HG03342 (cell line): ENCODE measurements at regions not wholly inside any gene's neighbourhood (a gene's known extent, or its start where the extent isn't known, plus 50 kb on each side); places are given as distances from the start of the nearest gene placed in this dataset.
"Not testable (repeated sequence)": the region's sequence is repeated elsewhere in the genome, so short reads cannot be mapped to it uniquely, and the experiment has no call there.

Source experiments
- ATAC-seq: cut with Tn5 transposase; IDR thresholded peaks from one replicate; pipeline ENCODE4 v1.9.1; 2021; ENCODE audit warnings: mild to moderate bottlenecking, moderate library complexity; ENCODE audit not compliant: unreplicated experiment

- not testable (repeated sequence) for ATAC-seq
Observed at GRCh38 chr9:29189221-29189620, 1615.9 kb upstream of the C9orf72 start.

- ATAC-seq, result no peak
Observed at GRCh38 chr9:29198861-29199260, 1625.6 kb upstream of the C9orf72 start.

- ATAC-seq, result no peak
Observed at GRCh38 chr9:29199975-29200374, 1626.7 kb upstream of the C9orf72 start.

- no peak for ATAC-seq
Observed at GRCh38 chr9:29200650-29201049, 1627.4 kb upstream of the C9orf72 start.

GRCh38 chr9:29203244-29203930 is 1630.1 kb upstream of the C9orf72 start:
- ATAC-seq, result no peak

- ATAC-seq, result no peak
Observed at GRCh38 chr9:29208670-29209069, 1635.4 kb upstream of the C9orf72 start.

GRCh38 chr9:29209748-29210291 is 1636.5 kb upstream of the C9orf72 start:
- ATAC-seq, result no peak

GRCh38 chr9:29211003-29211579 is 1637.8 kb upstream of the C9orf72 start:
- no peak for ATAC-seq

- peak; percentile 96 for ATAC-seq
Observed at GRCh38 chr9:29211580-29212396, 1638.5 kb upstream of the C9orf72 start.

- ATAC-seq, result no peak
Observed at GRCh38 chr9:29212397-29213387, 1639.4 kb upstream of the C9orf72 start.

- ATAC-seq, result no peak
Observed at GRCh38 chr9:29213417-29214153, 1640.3 kb upstream of the C9orf72 start, which contains the start of gene LINGO2. LINGO2 (minus strand) TSS chr9:29213601.

GRCh38 chr9:29214154-29214689 is 1640.9 kb upstream of the C9orf72 start:
- ATAC-seq, result no peak

- no peak for ATAC-seq
Observed at GRCh38 chr9:29214690-29215253, 1641.5 kb upstream of the C9orf72 start.

GRCh38 chr9:29217966-29218365 is 1644.7 kb upstream of the C9orf72 start:
- ATAC-seq, result no peak

- ATAC-seq, result no peak
Observed at GRCh38 chr9:29220596-29221251, 1647.4 kb upstream of the C9orf72 start.

- no peak for ATAC-seq
Observed at GRCh38 chr9:29228558-29228957, 1655.3 kb upstream of the C9orf72 start.

GRCh38 chr9:29230931-29231330 is 1657.7 kb upstream of the C9orf72 start:
- ATAC-seq, result no peak

GRCh38 chr9:29233193-29233592 is 1659.9 kb upstream of the C9orf72 start:
- no peak for ATAC-seq

GRCh38 chr9:29241320-29241719 is 1668.0 kb upstream of the C9orf72 start:
- no peak for ATAC-seq
